Left cardiac atrium (tissue), 4 donors: ENCODE measurements at regions not wholly inside any gene's neighbourhood (a gene's known extent, or its start where the extent isn't known, plus 50 kb on each side); places are given as distances from the start of the nearest gene placed in this dataset.

Experiments used
- ATAC-seq, 2 donors: fragments of 200-7000 bp; cut with Tn5 transposase; one replicate each; pipeline ENCODE4 v1.9.1; 2020; ENCODE audit warnings: mild to moderate bottlenecking in 2 of 2, moderate library complexity in 2 of 2
- DNase-seq: peaks from one replicate; pipeline ENCODE4 v3.0.0-alpha.2; 2020
- intact Hi-C, 2 donors: fragments of 100-400 bp; cut with DNase I; formaldehyde crosslinking; loops; one replicate each; pipeline versions ENCODE4 v1.14.1 to v1.15.1; 2022 to 2023
- donor health status: DM: no; HTN: yes; CAD: no.
- donor health status: DM: no; HTN: yes; CAD: no; lungs with severe emphysema.
- donor health status: DM: yes; HTN: yes; CAD: no.
- donor health status: Dilated cardiomyopathy.

DNA sequence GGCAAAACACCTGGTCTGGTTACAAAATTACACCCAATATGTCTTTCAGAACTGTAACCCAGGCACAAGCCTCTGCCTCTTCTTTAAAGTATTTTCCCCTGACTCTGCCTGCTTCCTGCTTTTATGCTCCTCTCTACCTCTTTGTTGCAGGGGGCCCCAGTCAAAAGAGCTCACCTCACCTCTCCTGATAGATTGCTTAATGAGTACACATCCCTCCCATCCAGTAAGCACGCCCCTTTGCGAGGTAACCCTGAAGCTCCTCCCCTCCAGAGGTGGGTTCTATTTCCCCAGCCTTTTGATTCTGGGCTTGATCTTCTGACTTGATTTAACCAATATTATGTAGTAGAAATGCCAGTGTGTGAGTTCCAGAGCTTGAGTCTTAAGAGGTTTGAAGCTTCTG is 56.6 kb upstream of the EYA2 start:
- intact Hi-C loops = no loop called here
- ATAC-seq = no peak
- no peak for DNase-seq

- ATAC-seq = no peak
- no peak for DNase-seq
- intact Hi-C loops = no loop called here
Measured at GRCh38 chr20:46840054-46840729, 54.5 kb upstream of the EYA2 start.
